HUES6 (cell line): ENCODE measurements at regions not wholly inside any gene's neighbourhood (a gene's known extent, or its start where the extent isn't known, plus 50 kb on each side); places are given as distances from the start of the nearest gene placed in this dataset.
"Not testable (repeated sequence)": the region's sequence is repeated elsewhere in the genome, so short reads cannot be mapped to it uniquely, and the experiment has no call there.

Experiments used
- H3K27ac ChIP-seq: 2 replicates; pipeline ENCODE4 v1.7.0; 2013; ENCODE audit warnings: low read depth, mild to moderate bottlenecking, low read length, inconsistent platforms
- H3K27me3 ChIP-seq: 2 replicates; pipeline ENCODE4 v1.6.1; 2013; ENCODE audit warnings: low read length; ENCODE audit not compliant: control insufficient read depth, insufficient read depth
- H3K36me3 ChIP-seq: 2 replicates; pipeline ENCODE4 v1.6.1; 2013; ENCODE audit warnings: low read length; ENCODE audit not compliant: control insufficient read depth, insufficient read depth
- H3K4me1 ChIP-seq: 2 replicates; pipeline ENCODE4 v1.6.1; 2013; ENCODE audit warnings: low read length; ENCODE audit not compliant: control insufficient read depth, insufficient read depth
- H3K4me3 ChIP-seq: 2 replicates; pipeline ENCODE4 v1.5.1; 2013; ENCODE audit warnings: low read depth, low read length
- H3K9ac ChIP-seq: one replicate; pipeline ENCODE4 v1.6.1; 2013; ENCODE audit warnings: mild to moderate bottlenecking, low read length
- H3K9me3 ChIP-seq: 2 replicates; pipeline ENCODE4 v1.6.1; 2013; ENCODE audit warnings: low read depth, low read length; ENCODE audit not compliant: control insufficient read depth, insufficient read depth

DNA sequence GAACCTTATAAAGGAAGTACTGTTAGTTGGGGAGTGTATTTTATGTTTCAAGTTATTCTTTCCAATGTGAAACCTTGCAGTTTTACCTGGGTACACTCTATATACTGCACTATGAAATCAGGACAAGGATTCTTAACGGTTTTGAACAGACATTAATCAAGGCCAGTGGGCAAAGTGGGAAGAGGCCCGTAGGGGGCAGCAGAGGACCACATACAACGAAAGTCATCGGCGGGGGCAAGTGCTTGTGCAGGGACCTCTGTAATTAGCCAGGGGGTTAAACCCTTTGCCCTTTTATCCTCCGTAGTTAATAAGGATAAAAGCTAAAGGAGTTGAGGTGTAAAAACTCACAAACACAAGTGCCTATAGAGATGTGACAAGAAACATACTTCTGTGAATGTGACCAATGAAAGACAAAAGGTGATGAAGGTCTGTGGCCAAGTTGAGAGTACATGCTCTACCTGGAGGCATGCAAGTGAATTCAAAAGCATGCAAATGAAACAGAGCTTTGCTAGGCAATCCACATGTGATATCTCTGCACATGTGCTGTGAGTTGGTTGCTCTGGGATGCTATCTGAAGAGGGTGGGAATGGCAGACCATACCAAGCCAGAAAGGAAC, 392.7 kb upstream of the MAN1A1 start:
- no peaks in the 10 kb centered on the region for H3K36me3 ChIP-seq
- no peaks in the 10 kb centered on the region for H3K4me1 ChIP-seq
- no peaks in the 10 kb centered on the region for H3K9me3 ChIP-seq
- no peak overlapping the region for H3K4me3 ChIP-seq
- no peak overlapping the region for H3K9ac ChIP-seq
- no peaks in the 10 kb centered on the region for H3K27me3 ChIP-seq
- no peak overlapping the region for H3K27ac ChIP-seq

- H3K4me1 ChIP-seq = no peaks in the 10 kb centered on the region
- no peaks in the 10 kb centered on the region for H3K27me3 ChIP-seq
- no peaks in the 10 kb centered on the region for H3K36me3 ChIP-seq
- no peaks in the 10 kb centered on the region for H3K9me3 ChIP-seq
- no peak overlapping the region for H3K4me3 ChIP-seq
- H3K27ac ChIP-seq = no peak overlapping the region
- no peak overlapping the region for H3K9ac ChIP-seq
These were observed 390.2 kb upstream of the MAN1A1 start for GRCh38 chr6:119739769-119740168.

DNA sequence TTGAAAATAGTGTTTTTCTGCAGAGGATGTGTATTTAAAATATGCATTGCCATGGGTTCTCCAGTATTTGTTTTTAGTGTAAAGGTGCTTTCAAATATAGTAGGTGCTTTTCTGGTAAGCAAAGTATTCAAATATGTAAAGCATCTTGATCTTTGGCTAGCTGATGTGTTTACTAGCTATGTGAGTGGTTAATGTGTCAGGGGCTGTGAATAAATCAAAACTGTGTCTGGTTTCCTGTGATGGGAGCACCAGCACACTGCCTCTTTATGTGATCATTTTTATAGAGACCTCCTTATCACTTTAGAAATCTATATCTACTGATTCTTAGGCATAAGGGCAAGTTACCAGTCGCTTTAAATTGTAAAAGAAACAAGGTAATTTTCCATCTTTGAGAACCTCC, 388.9 kb upstream of the MAN1A1 start:
- Histone ChIP-seq H3K4me1 (no peaks in the 10 kb centered on the region), H3K36me3 (no peaks in the 10 kb centered on the region), H3K4me3 (no peak overlapping the region), H3K27ac (no peak overlapping the region), H3K9me3 (no peaks in the 10 kb centered on the region), H3K27me3 (no peaks in the 10 kb centered on the region), H3K9ac (no peak overlapping the region)

DNA sequence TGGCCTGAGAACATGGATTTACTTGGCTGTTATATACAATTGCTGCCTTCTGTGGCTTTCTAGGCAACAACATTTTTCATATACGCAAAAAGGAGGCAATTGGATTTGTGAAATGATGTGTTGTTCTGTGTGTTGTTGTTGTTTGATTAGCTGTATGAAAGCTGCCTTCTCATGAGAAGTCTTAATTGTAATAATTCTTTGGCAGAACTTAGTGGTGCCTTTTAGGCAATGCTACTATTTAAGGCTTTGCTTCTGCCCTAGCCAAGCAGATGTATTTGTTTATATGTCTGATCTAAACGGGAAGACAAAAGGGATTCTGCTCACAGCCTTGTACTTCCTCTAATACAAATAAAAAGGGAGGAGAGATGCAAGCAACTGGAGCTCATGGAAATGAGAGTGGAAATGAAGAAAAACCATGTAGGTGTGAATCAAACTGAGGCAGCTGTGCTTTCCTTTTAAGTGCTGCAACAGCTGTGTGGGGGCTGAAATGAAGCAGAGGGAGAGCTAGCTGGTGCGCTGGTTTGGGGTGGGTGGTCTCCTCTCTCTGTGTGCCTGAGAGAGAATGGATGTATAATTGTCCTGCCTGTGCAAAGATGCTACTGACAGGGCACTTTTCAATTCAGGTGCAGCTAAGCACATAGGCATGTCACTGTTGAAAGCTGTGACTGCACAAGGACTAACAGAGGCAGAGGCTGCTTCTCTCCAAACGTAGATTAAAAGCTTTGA, 386.9 kb upstream of the MAN1A1 start:
- no peaks in the 10 kb centered on the region for H3K27me3 ChIP-seq
- no peak overlapping the region for H3K9ac ChIP-seq
- no peak overlapping the region for H3K4me3 ChIP-seq
- no peaks in the 10 kb centered on the region for H3K9me3 ChIP-seq
- no peaks in the 10 kb centered on the region for H3K4me1 ChIP-seq
- no peaks in the 10 kb centered on the region for H3K36me3 ChIP-seq
- H3K27ac ChIP-seq = no peak overlapping the region

DNA sequence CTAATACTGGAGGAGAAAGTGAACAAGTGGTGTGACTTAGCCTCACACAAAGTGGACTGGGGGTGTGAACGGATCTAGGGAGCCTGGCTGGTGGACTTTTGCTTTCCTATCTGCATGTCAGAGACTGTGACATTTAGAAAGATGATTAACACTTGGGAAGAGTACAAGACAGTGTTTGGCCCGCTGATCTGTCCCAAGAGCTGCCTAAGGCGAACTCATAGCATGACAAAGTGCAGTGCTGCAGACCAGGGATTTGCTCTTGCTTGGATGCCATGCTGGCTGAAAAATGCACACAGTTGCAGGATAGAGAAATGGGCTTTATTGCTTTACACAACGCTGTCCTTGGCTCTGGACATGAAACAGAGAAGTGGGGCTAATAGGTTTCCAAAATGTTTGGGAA, 386.0 kb upstream of the MAN1A1 start:
- Histone ChIP-seq H3K9me3 (no peaks in the 10 kb centered on the region), H3K4me3 (no peak overlapping the region), H3K27ac (no peak overlapping the region), H3K36me3 (no peaks in the 10 kb centered on the region), H3K27me3 (no peaks in the 10 kb centered on the region), H3K9ac (no peak overlapping the region), H3K4me1 (no peaks in the 10 kb centered on the region)

- H3K4me1 ChIP-seq = no peaks in the 10 kb centered on the region
- H3K36me3 ChIP-seq = no peaks in the 10 kb centered on the region
- H3K9ac ChIP-seq = no peak overlapping the region
- no peaks in the 10 kb centered on the region for H3K9me3 ChIP-seq
- no peak overlapping the region for H3K27ac ChIP-seq
- no peak overlapping the region for H3K4me3 ChIP-seq
- no peaks in the 10 kb centered on the region for H3K27me3 ChIP-seq
These were observed 384.7 kb upstream of the MAN1A1 start for GRCh38 chr6:119734227-119734626.

- H3K4me1 ChIP-seq = peaks cover 29% of the 10 kb centered on the region
- no peak overlapping the region for H3K4me3 ChIP-seq
- no peaks in the 10 kb centered on the region for H3K9me3 ChIP-seq
- H3K36me3 ChIP-seq = no peaks in the 10 kb centered on the region
- H3K9ac ChIP-seq = no peak overlapping the region
- H3K27me3 ChIP-seq = no peaks in the 10 kb centered on the region
- H3K27ac ChIP-seq = no peak overlapping the region
These were observed 379.4 kb upstream of the MAN1A1 start for GRCh38 chr6:119728935-119729334.

- Histone ChIP-seq H3K9ac (no peak overlapping the region), H3K27ac (no peak overlapping the region; the same call in 1 of the 2 replicates), H3K4me1 (peaks cover 29% of the 10 kb centered on the region), H3K4me3 (peak overlapping the region; percentile 21; the same call in 1 of the 2 replicates), H3K36me3 (no peaks in the 10 kb centered on the region), H3K27me3 (no peaks in the 10 kb centered on the region), H3K9me3 (no peaks in the 10 kb centered on the region)
These were observed 378.7 kb upstream of the MAN1A1 start for GRCh38 chr6:119728220-119728750.

GRCh38 chr6:119727504-119728219, 378.1 kb upstream of the MAN1A1 start:
- H3K9me3 ChIP-seq = no peaks in the 10 kb centered on the region
- H3K4me3 ChIP-seq = peak overlapping the region; percentile 21; the same call in 1 of the 2 replicates
- H3K4me1 ChIP-seq = peaks cover 29% of the 10 kb centered on the region
- no peaks in the 10 kb centered on the region for H3K36me3 ChIP-seq
- no peaks in the 10 kb centered on the region for H3K27me3 ChIP-seq
- no peak overlapping the region; the same call in 1 of the 2 replicates for H3K27ac ChIP-seq
- no peak overlapping the region for H3K9ac ChIP-seq

GRCh38 chr6:119726912-119727311, 377.4 kb upstream of the MAN1A1 start:
- H3K27ac ChIP-seq, H3K27me3 ChIP-seq, H3K36me3 ChIP-seq, H3K4me3 ChIP-seq, H3K9me3 ChIP-seq: not testable (repeated sequence)
- Histone ChIP-seq H3K9ac (peak overlapping the region; percentile 2), H3K4me1 (peaks cover 29% of the 10 kb centered on the region)

GRCh38 chr6:119726086-119726485, 376.5 kb upstream of the MAN1A1 start:
- H3K9me3 ChIP-seq = no peaks in the 10 kb centered on the region
- no peaks in the 10 kb centered on the region for H3K27me3 ChIP-seq
- H3K4me3 ChIP-seq = no peak overlapping the region
- no peak overlapping the region for H3K9ac ChIP-seq
- H3K4me1 ChIP-seq = peaks cover 29% of the 10 kb centered on the region
- no peak overlapping the region for H3K27ac ChIP-seq
- H3K36me3 ChIP-seq = no peaks in the 10 kb centered on the region
